GM21360 (cell line): ENCODE measurements at regions not wholly inside any gene's neighbourhood (a gene's known extent, or its start where the extent isn't known, plus 50 kb on each side); places are given as distances from the start of the nearest gene placed in this dataset.
"Not testable (repeated sequence)": the region's sequence is repeated elsewhere in the genome, so short reads cannot be mapped to it uniquely, and the experiment has no call there.

Experiments used
- ATAC-seq: cut with Tn5 transposase; IDR thresholded peaks from one replicate; pipeline ENCODE4 v1.9.1; 2021; ENCODE audit warnings: mild to moderate bottlenecking, moderate library complexity; ENCODE audit not compliant: unreplicated experiment

DNA sequence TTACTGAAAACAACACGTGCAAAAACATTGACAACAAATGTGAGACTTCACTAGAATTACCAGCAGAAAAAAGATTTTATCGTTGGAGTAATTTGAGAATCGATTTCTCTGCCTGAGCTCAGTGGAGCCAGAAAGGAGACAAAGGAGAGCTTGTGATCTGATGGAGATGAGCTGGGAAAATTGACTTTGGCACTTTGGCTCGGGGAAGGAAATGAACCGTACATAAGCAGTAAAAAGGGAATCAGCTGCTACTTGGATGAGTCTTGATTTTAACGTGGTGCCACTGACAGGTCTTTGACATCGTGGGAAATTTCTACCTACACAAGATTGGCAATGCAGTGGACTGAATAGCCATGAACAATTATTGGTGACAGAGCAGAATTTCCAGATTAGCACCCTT, 244.7 kb upstream of the RPS23 start:
- no peak for ATAC-seq

DNA sequence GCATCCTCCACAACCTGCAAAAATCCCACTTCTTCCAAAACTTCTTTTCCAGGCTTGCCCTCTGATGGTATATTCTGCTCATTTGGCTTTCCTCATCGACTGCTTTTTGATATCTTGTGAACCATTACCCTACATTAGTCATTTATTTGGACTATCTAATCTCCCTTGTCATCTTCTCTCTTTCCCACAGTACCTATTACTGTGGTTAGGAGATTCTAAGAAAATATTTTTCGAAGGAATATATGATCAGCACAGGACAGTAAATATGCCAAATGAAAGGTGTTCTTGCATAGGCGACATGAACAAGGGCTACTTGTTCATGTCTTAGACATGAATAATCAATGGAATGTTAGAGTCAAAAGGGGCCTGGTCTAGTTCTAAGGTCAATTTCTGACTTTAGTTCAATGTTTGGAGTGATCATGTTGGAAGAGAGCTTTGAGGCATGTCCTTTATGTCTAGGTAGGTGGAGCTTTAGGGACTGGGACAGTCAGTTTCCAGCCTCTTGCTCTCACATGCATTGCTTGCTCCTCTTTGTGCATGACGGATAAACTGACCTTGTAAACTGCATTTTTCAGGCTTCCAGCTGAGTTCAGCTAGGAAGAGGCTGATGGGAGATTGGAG, 243.4 kb upstream of the RPS23 start:
- ATAC-seq = no peak

DNA sequence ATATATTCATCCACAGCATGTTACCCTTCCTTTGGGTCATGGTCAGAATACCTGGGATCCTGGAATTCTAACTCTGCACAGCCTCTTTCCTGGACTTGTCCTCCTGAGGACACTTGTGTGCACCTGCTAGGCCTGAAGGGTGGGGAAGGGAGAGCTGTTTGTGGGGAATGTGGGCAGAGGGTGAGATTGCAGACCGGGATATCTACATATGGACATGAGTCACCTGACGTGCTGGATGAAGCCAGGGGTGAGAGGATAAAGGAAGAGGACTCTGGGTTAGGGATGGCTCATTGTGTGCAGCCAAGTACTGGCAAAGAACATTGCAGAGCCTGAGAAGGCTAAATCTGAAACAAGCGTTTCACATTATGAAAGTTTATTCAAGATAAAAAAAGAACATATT, 241.4 kb upstream of the RPS23 start:
- ATAC-seq = no peak

DNA sequence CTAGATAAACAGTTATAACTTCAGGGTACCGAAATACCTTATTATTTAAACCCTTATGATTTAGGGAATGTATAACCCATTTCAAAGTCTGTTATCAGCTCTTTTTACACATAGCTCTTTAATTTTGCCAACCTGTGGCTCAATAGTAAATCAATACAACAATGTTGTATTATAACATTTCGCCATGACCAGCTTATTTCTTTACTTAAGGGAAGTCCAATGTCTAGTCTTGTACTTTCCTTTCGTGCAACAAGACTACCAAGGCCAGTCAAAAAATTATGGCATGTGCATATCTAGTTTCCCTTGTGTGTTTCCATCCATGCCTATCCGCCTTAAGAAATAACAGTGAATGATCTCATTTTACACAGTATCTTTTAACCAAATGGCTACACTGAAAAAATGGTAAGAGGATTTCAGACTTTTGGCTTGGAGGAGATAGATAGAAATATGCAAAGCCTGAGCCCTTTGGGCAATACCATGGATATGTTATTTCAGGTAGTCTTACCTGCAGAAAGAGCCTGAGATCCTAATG, 239.5 kb upstream of the RPS23 start:
- ATAC-seq = no peak

DNA sequence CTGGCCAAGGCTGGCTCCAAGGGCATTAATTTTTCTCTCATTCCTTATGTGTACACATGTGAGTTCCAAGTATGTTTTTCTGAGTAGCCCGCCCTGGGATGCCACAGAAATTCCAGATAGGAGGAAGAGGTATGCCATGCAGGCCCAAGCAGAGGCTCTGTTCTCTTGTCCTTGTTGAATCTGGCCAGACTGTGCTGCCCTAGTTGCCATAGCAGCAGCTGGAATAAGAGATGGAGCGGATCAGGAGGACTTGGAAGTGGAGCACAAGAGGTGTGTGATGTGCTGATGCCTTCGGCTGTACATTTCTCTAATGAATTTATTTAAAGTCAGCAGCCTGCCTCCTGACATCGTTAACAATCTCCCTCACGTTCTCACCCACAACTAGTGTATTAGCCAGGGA, 235.6 kb upstream of the RPS23 start:
- no peak for ATAC-seq

DNA sequence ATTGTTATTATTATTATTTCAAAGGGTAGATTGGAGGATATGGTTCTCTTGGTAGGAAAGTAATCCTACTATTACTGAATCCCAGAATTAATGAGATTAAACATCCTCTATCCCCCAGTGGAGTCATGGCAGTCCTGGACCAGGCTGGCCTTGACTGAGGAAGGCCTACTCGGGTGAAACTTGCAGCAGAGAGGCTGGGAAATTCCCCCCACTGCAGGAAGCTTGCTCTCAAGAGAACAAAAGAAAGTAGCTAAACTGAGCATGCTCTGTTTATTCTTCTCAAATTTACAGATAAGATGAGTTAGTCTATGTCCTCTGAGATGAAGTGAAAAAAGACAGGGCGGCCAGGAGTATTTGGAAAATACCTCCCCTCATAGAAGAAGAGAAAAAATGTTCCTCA, 233.9 kb upstream of the RPS23 start:
- peak; percentile 77 for ATAC-seq

DNA sequence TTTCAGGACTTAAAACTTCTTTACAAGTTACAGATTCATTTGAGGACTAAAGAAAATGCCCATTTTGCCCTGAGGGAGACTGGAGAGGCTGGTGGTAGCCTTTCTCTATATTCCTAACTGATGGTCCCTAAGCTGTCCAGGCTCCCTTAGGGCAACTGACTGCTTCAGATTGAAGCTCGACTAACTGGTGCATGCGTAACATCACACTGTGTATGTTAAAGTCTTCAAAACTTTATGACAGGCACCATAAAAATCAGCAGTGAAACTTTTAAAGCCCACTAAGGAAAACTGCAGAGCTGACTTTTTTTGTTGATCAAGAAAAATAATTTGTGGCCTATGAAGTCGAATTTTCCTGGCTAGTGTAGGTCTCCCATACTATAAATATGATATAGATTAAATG, 233.0 kb upstream of the RPS23 start:
- ATAC-seq = no peak

DNA sequence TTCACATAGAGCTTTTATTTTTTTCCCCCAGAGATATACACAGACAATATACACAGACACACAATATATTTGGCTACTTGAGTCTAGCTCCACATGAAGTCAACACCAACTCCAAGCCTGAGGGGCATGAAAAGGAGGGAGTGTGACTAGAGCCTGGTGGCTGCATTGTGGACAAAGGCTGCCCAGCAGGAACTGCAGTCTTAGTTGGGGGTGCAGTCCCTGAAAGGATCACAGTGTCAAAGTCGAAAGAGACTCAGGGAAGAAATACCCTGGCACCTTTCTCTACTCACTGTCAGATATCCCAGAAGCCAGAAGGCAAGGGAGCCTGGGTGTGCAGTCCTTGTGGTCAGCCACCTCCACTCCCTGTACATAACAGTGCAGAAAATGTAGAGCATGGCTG, 231.6 kb upstream of the RPS23 start:
- ATAC-seq = no peak

DNA sequence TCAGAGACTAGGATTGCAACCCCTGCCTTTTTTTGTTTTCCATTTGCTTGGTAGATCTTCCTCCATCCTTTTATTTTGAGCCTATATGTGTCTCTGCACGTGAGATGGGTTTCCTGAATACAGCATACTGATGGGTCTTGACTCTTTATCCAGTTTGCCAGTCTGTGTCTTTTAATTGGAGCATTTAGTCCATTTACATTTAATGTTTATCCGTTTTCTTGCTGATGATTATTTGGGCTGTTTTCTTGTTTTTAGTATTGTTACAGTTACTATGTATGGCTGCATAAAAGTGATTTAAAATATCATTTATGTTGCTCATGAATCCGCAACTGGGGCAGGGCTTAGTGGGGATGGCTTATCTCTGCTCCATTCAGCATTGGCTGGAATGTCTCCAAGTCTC, 228.2 kb upstream of the RPS23 start:
- ATAC-seq = not testable (repeated sequence)

DNA sequence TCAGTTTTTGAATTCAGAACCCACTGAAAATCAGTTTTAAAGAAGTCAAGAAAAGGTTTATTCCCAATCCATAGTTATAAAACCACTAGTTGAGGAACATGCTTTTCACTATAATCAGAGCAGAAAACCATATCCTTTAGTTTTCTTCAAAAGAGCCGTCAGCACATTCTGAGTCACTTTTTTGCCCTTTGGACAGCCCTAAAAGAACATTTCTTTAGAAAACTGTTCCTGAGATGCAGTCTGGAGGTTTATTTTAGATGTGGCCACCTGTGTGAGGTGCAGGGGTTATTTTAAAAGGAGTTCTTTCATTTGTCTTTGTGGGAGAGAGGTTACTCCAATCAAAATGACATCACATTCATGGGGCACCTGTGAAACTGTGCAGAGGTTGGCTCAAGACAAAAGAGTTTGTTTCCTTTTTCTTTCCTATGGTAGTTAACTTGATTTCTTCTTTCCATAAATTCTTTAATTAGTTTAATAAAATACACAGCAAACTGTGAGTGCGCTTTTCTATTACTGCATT, 221.6 kb upstream of the RPS23 start:
- no peak for ATAC-seq

DNA sequence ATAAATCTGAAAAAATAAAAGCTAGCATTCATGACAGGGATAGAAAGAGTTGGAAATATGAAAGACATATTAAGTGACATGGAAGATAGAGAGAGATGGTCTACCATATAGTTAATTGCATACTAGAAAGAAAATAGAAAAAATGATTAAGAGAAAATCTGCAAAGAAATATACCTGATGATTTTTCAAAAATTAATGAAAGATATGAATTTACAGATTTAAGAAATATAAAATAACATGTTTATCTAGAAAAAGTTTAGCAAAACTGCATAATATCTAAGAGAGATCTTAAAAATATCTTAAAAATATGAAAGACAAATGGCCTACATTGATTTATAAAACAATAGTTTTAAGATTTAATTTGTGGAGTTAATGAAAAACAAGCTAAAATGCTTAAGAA, 219.1 kb upstream of the RPS23 start:
- no peak for ATAC-seq

DNA sequence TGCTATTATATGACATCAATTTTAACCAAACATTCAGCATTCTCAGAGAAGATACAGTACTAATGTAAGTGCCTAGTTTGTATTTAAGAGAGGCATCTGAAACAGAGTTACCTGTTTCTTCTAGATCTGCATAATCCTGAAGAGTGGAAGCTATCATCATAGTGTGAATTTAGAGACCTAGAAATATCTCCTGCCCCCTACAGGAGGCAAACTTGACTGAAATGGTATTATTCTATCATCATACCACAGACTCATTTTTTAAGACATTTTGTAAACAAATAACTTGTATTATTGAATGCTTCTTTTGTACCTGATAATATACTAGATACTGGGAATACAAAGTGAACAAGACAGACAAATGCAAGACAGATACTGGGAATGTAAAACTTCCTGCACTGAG, 216.8 kb upstream of the RPS23 start:
- ATAC-seq = no peak

DNA sequence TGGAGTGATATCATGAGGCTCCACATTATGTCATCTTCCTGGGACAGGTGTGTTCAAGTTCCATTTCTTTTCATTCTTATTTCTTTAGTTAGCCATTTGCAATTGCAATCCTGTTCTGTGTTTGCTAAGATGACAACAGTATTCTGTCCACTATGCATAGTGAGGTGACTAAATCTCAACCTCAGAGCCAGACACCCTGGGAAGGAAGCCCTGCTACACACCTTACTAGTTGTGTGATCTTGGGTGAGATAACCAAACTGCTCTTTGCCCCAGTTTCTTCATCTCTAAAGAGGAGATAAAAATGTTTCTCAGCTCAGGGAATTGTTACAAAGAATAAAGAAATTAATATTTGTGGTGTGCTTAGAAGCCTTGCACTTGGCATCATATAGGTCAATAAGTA, 215.1 kb upstream of the RPS23 start:
- ATAC-seq = no peak

DNA sequence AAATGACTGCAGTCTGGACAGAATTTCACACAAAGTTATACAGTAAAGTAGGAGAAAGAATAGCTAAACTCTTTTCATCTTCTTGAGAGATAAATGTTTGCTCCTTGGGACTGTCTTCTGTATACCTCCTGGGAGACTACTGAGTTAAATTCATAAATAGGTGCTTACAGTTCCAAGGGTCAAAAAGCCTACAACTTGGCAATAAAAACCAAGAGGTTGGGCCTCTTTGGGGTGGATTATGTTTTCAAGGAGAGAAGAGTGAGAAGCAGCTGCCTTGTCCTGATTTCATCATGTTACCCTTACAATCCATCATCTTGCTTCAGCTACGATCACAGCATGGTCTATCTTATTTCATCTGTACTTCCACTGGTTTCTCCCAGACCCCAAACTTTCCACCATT, 213.2 kb upstream of the RPS23 start:
- ATAC-seq = no peak

DNA sequence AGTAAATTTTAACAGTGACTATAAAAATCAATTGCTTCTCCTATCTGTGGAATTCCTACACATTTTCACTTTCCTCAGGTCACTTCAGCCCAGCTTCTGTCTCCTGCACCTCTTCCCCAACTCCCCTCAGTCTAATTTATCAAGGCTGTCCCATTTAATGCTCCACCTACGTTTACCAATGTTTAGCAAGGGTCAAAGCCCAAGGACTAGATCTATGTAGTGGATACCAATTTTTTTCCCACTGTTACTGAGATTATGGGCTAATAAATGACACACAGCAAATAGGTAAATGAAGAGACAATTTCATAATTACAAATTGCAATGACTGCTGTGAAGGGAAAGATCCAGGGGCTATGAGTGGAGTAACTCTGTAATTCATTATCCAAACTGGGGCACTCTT, 211.5 kb upstream of the RPS23 start:
- no peak for ATAC-seq

DNA sequence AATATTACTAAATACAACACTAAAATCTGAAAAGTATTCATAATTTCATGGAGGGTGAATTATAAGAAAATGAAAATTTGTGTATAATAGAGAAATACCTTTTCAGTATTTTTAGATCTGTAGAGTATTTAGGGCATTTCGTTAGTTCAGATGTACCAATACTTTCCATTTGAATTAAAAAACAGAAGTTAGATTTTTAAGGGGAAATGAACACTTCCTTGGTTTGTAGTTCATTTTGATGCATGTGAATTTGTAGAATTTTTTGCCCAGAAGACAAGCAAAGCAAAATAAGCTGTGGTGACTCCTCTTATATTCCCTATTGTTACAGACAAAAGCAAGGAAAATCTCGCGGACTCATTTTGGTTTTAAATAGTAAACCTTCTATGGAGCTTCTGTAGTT, 209.0 kb upstream of the RPS23 start:
- ATAC-seq = no peak

DNA sequence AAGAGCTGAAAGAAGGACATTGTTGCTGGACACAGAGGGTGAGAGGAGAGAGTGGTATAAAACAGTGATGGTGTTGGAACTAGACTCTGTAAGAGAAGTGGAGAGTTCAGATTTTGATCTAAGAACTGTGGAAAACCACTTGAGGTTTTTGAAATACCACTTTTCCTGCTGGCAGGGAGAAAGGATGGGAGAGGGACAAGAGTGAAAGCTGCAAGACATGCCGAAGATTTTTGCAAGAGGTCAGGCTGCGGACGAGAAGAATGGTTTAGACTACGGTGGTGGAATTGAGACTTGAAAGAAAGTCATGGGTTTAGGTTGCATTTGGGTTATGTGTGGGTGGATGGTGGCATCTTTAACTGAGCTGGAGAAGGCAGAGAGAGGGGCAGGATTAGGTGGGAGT, 202.2 kb upstream of the RPS23 start:
- ATAC-seq = no peak

DNA sequence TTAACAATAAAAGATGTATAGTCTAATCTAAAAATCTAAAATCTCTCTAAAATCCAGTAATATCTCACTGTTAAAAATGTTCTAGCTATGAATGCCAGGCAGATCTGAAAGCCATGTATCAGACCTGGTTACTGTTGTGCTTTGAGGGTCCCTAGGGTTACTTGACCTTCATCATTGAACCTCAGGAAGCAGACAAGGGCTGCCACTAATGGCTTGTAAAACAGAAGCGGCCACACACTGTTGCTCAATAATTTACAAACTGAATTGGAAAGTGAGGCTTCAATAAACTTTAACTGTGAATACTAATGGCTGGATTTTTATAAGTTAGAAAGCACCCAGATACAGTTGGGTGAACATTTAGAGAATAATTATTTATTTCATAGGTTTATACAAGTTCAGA, 198.0 kb upstream of the RPS23 start:
- no peak for ATAC-seq

DNA sequence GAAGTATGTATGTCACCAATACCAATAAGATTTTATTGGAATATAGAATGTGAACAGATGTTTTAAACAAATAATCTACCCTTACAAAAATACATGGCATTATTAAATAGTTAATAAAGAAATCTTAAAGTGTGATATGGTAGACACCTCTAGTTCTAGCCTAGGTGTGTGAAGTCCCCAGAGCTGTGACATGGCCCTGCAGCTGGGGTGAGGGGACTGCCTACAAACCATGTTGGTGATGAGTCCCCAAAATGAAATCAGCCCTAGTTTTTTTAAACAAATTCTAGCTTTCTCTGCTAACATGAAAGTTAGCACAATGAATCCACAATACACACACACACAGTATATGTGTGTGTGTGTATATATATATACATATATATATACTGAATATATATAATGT, 195.1 kb upstream of the RPS23 start:
- ATAC-seq = no peak

DNA sequence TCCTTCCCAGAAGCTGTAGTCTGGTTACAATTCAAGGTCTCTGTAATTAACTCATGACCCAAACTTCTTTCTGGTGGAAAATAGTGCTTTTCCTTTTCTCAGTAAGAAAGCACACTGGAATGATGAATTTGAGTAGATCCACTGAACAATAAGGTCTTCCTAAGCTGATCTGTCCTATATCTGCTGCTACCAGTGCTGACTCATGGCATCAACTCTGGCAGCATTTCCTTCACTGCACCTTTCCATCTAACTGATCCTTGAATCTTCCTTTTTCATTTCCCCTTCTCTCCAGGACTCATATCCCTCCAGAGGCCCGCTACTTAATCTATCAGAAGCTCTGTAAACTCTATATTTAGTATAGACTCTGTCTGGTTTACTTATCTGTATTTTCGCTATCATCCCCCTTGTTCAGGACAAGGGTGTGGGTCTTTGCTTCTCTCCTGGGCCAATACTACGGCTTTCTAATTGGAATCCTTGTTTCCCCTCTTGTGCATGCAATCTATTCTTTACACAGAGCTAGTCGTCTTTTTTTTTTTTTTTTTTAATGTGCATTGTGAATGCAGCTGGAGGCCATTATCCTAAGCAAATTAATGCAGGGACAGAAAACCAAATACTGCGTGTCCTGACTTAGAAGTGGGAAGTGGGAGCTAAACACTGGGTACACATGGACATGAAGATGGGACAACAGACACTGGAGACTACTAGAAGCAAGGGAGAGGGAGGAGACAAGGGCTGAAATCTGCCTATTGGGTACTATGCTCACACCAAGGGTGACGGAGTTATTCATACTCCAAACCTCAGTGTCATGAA, 192.2 kb upstream of the RPS23 start:
- ATAC-seq = no peak

DNA sequence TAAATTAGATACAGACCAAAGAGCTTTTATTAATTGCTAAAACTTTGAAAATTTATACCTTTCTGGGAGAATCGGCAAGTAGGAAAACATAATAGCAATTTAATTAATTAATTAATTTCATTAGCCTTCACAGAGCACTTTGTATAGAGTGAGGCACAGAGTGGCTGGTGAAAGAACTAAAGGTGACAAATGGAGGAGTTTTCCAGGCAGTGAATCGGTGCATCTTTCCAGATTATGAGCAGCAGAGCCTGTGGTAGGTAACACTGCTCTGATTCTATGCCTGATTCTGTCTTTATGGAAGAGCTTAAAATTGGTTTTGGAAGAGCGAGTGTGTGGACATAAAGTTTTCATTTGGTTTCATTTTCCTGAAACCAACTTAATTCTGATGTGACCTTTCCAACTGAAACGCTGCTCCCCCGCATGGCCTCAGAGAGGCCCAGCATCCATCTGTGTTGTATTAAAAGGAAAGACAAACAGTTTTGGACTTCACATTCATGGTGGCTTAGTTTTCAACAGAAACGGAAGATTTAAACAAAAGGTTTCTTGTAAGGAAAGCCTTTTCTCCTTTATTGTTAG, 188.9 kb upstream of the RPS23 start:
- no peak for ATAC-seq

DNA sequence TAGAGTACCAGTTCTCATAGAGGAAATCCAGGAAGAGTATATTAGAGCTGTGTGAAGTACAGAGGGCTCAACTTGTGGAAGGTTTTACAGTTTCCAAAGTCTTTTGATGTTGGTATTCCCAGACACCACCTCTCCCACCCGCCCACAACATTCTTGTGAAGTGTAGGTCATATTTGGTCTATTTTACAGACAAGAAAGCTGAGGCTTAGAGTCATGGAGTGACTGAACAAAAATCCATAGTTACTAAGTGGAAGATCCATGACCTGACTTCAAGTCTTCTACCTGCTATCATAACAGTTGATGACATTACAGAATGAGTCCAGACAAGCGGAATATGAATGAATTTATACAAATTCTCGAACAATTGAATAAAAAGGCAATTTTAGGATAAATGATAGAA, 187.1 kb upstream of the RPS23 start:
- no peak for ATAC-seq
